T follicular helper cell (primary cell): ENCODE measurements at regions not wholly inside any gene's neighbourhood (a gene's known extent, or its start where the extent isn't known, plus 50 kb on each side); places are given as distances from the start of the nearest gene placed in this dataset.
"Not testable (repeated sequence)": the region's sequence is repeated elsewhere in the genome, so short reads cannot be mapped to it uniquely, and the experiment has no call there.

Experiments
- DNase-seq: peaks from one replicate; pipeline ENCODE4 v3.0.0-alpha.2; 2020; ENCODE audit warnings: low read depth

DNA sequence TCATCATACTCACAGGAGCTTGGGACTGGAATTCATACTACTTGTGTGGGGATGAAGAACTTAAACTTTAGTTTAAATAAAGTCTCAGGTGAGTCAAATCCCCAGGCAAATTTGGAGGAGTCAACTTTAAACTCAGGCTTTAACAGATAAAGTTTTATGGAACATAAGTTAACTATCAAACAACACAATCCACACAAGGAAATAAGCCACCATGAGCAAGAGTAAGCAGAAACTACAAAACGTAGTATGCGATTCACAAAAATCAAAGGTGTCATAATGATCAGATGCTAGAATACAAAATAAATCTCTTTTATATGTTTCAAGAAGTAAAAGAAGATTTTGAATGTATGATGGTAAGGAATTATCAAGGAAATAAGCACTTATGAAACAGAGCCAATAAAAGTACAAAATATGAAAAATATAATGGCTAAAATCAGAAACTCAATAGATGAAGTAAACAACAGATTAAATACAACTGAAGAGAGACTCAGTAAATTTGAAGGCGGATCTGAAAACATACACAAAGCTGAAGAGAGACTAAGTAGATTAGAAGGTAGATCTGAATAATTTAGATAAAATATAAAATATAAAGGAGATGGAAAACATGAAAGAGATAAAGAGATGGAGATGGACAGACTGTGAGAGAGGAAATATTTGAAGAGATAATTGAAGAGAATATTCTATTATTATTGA is 97.5 kb upstream of the TWIST2 start:
- DNase-seq, result no peak

- no peak for DNase-seq
Observed at GRCh38 chr2:238754259-238754658, 93.6 kb upstream of the TWIST2 start.

- no peak for DNase-seq
Observed at GRCh38 chr2:238761868-238762267, 86.0 kb upstream of the TWIST2 start.

- no peak for DNase-seq
Observed at GRCh38 chr2:238763471-238763995, 84.4 kb upstream of the TWIST2 start.

GRCh38 chr2:238765590-238765989 is 82.3 kb upstream of the TWIST2 start:
- DNase-seq, result no peak

- no peak for DNase-seq
Observed at GRCh38 chr2:238771218-238771617, 76.7 kb upstream of the TWIST2 start.

- no peak for DNase-seq
Observed at GRCh38 chr2:238771639-238772038, 76.2 kb upstream of the TWIST2 start.

- no peak for DNase-seq
Observed at GRCh38 chr2:238772635-238773297, 75.1 kb upstream of the TWIST2 start.

DNA sequence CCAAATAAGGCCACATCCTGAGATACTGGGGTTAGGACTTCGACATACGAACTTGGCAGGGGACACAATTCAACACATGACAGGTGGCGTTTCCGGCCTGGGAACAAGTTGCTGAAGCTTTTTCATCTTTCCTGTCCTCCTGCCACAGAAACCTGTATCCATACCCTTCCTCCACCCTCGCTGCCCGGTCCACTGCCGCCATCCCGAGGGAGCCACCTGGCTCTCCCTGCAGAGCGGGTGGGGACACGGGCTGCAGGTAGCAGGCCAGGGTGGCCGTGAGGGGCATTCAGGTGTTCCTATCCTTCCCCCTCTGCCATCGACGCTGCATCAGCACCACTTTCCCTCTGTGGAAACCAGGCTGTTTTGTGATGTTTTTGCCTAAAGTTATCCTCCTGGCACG is 74.4 kb upstream of the TWIST2 start:
- DNase-seq, result no peak

GRCh38 chr2:238774071-238774470 is 73.8 kb upstream of the TWIST2 start:
- DNase-seq, result no peak

GRCh38 chr2:238774980-238775509 is 72.8 kb upstream of the TWIST2 start:
- no peak for DNase-seq

DNA sequence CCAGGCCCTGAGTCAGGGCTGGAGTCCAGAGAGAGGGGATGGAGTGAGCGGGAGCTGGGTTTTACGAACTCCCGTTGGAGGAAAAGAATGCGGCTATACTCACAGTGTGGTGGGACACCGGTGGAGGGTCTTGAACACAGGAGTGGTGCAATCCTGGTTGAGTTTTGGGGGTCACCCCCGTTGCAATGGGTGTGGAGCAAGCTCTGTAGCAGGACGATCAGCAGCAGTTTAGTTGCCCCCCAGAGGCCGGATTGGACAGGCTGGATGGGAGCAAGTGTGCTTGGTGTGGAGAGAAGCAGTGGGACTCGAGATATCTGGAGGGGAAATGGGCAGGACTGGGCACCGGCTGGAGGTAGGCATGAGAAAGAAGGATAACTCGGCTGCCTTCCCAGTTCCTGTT is 72.3 kb upstream of the TWIST2 start:
- DNase-seq, result no peak

DNA sequence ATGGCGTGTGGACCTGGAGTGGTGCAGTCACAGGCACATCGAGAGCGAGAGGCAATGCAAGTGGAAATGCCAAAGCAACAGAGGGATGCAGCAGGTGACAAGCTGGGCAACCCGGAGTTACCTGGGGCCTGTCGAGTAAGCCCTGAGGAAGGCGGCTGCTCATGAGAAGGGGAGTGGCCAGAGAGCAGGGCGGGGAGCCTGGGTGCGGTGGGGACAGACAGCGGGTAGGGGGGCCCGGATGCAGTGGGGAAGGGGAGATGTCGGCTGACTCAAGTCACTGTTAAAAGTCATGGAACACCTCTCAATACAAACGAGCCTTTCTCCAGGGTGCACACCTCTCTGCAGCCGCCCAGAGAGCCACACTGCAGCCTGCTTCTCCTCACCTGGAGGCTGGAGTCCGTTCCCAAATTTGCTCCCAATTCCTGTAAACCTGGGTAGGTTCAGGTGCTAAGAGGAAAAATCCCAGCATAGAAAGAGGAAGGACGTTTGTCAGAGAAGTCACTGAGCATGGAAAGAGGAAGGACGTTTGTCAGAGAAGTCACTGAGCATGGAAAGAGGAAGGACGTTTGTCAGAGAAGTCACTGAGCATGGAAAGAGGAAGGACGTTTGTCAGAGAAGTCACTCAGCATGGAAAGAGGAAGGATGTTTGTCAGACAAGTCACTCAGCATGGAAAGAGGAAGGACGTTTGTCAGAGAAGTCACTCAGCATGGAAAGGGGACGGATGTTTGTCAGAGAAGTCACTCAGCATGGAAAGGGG is 71.7 kb upstream of the TWIST2 start:
- no peak for DNase-seq

GRCh38 chr2:238776761-238777046 is 71.2 kb upstream of the TWIST2 start:
- not testable (repeated sequence) for DNase-seq

GRCh38 chr2:238777369-238778067 is 70.4 kb upstream of the TWIST2 start:
- no peak for DNase-seq

GRCh38 chr2:238784671-238785527 is 63.0 kb upstream of the TWIST2 start:
- peak; percentile 22 for DNase-seq

- DNase-seq, result no peak
Observed at GRCh38 chr2:238785528-238785860, 62.4 kb upstream of the TWIST2 start.

- DNase-seq, result no peak
Observed at GRCh38 chr2:238786379-238786778, 61.5 kb upstream of the TWIST2 start.

DNA sequence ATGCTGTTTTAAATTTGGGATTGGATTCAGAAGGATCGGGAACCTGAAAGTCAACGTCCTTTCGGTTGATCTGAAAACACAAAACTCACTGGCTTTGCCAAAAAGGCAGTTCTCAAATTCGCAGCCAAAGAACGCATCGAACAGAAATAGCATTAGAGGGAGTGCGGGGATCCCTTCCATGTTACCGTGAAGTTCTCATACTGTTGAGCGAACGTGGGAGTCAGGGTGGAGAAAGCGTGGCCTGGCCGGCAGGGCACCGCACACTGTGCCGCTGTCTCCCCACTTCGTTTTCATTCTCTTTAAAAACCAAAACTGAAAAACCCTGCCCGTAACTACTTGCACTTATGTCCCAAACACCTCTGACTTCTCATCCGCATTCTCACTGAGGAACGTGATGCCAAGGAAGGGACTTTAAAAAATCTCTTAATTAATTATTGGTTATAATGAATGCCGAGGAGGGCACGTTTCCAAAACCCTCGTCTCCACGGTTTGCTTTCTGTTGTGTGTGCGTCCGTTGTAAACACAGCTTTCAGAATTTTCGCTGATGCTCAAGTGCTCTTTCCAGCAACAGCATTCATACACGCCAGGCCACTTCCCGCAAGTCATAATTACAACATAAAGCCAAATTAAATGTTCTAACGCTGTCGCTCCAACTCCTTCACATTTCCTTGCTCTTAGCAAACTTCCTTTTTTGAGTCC is 60.9 kb upstream of the TWIST2 start:
- no peak for DNase-seq

GRCh38 chr2:238787501-238787900 is 60.4 kb upstream of the TWIST2 start:
- DNase-seq, result no peak

DNA sequence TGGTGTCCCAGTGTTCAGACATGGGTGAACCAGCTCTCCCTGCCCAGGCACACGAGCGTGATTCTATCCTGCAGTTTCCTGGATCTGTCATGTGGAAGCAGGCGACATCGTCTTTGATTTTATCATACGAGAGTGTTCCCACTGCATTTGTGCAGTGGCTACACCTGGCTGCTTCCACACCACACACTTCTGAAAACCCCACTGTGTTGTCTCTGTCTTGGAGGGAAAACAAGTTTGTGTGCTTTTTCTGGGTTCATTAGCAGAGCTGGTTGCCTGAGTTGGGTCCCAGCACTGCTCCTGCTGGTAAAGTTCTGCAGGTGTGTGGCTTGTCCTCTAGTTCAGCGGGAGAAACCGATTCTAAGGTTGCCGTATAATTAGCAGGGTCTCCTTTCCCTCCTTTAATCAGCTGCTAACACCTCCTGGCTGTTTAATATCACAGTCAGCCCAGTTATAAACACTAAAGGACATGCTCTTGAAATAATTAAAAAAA is 58.5 kb upstream of the TWIST2 start:
- no peak for DNase-seq
